ENCODE measurements at regions not wholly inside any gene's neighbourhood (a gene's known extent, or its start where the extent isn't known, plus 50 kb on each side); places are given as distances from the start of the nearest gene placed in this dataset.

DNA sequence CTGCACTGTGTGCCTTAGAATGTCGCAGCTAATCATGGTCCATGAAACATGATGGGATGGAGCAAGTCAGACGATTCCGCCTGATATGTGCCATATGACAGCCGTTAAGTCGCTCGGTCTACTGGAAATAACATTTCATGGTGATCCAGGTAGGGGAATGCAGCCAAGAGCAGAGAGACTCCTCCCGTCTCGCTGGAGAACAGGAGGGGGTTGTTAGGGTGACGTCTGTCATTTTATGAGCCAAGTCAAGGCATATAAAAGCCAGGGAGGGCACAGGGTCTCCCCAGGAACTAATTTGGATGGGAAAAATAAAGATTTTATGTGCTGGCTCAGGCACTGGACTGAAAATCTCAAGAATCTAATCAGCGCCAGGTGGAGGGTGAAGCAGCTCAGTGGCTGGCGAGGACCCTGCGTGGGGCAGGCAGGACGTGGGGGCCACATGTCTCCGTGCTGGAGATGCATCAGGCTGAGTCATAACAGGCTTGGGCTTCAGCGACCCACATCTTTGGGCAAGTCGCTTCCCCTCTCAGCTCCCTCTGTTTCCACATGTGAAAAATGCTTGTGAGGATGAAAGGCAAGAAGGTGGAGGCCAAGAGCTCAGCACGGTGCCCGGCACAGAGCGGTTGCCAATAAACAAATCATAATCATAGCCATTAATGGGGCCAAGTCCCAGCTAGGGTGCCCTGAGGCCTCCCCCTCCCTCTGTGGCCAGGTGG lies 234.6 kb downstream of the ANKRD60 start:
- H3K4me1 ChIP-seq = peaks cover 1% of the 10 kb centered on the region
- no peaks in the 10 kb centered on the region for H3K9me3 ChIP-seq
- no peak overlapping the region for H3K27ac ChIP-seq
- no peak for DNase-seq
- no peak overlapping the region for H3K4me3 ChIP-seq
- peaks cover 7% of the 10 kb centered on the region for H3K27me3 ChIP-seq (ENCODE audit: low read depth)
- TF ChIP-seq, protein P1, sequence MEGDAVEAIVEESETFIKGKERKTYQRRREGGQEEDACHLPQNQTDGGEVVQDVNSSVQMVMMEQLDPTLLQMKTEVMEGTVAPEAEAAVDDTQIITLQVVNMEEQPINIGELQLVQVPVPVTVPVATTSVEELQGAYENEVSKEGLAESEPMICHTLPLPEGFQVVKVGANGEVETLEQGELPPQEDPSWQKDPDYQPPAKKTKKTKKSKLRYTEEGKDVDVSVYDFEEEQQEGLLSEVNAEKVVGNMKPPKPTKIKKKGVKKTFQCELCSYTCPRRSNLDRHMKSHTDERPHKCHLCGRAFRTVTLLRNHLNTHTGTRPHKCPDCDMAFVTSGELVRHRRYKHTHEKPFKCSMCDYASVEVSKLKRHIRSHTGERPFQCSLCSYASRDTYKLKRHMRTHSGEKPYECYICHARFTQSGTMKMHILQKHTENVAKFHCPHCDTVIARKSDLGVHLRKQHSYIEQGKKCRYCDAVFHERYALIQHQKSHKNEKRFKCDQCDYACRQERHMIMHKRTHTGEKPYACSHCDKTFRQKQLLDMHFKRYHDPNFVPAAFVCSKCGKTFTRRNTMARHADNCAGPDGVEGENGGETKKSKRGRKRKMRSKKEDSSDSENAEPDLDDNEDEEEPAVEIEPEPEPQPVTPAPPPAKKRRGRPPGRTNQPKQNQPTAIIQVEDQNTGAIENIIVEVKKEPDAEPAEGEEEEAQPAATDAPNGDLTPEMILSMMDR (IDR thresholded peaks at IDR 0.05) = no peak
- H3K36me3 ChIP-seq = no peaks in the 10 kb centered on the region
- no peak for ATAC-seq
- intact Hi-C loops (cut with DNase I) = no loop called here

DNA sequence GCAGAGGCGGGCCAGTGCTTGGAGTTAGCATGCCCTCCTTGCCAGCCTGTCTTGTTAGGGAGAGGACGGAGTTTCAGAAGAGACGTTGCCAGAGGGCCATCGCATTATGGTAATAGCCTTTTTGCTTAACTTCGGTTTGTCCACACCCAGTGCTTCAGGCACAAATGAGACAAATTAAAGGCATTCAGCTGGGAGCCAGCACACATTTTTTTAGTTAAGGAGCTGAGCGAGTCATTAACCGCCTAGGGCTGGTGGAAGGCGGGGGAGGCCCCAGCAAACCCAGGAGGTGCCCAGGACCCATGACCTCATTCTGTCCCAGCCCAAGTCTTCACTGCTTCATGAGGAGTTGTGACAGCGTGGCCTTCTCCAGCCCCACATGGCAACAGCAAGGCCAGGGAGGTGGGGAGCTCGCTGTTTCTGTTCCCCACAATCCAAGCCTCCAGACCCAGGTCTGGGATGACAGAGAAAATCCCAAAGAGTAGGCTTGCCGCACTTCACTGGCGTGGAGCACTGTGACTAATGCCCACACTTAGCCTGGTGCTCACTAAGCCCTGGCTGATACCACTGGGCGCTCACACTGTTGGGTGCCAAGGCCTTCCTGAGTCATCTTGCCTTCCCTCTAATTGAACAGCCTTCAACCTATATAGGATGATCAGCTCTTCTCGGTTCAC lies 237.1 kb downstream of the ANKRD60 start:
- TF ChIP-seq, protein P1 (IDR thresholded peaks at IDR 0.05) = no peak
- no peak for DNase-seq
- no peaks in the 10 kb centered on the region for H3K9me3 ChIP-seq
- H3K36me3 ChIP-seq = no peaks in the 10 kb centered on the region
- ATAC-seq = peak in 1 of 2 donors; percentile 40
- H3K4me1 ChIP-seq = no peaks in the 10 kb centered on the region
- peaks cover 7% of the 10 kb centered on the region for H3K27me3 ChIP-seq (ENCODE audit: low read depth)
- peak overlapping the region; percentile 18 for H3K27ac ChIP-seq
- intact Hi-C loops (cut with DNase I) = no loop called here
- H3K4me3 ChIP-seq = no peak overlapping the region

DNA sequence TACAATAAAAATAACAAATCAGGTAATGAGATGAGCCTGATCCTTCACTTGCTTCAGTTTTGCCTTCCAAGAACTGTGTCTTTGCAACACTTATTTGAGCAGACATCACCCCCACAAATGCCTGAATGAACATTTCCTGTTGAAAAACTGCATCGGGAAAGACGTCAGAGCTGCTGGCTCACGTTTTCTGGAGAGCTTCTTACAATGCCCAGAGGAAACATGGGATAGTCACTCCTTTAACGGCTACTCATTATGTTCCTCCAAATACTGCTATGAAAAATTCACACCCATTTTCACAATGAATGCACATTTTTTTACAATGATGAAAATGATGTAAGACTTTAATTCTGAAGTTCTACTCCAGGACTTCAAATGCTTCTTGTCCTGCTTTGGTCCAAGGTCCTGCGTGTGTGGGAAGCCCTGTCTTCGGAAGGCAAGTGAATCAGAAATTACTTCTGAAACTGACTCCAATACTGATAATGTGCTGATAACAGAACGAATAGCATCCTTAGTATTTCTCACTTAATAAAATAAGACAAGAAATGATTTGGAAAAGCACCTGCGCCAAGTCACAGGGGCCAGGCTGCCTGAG lies 238.0 kb downstream of the ANKRD60 start:
- TF ChIP-seq, protein P1 (IDR thresholded peaks at IDR 0.05) = no peak
- H3K36me3 ChIP-seq = no peaks in the 10 kb centered on the region
- intact Hi-C loops (cut with DNase I) = no loop called here
- no peak for DNase-seq
- H3K9me3 ChIP-seq = no peaks in the 10 kb centered on the region
- H3K27ac ChIP-seq = peak overlapping the region; percentile 18
- no peak for ATAC-seq
- peaks cover 7% of the 10 kb centered on the region for H3K27me3 ChIP-seq (ENCODE audit: low read depth)
- no peak overlapping the region for H3K4me3 ChIP-seq
- no peaks in the 10 kb centered on the region for H3K4me1 ChIP-seq

GRCh38 chr20:57988828-57989227 lies 239.6 kb downstream of the ANKRD60 start:
- Histone ChIP-seq H3K27ac (no peak overlapping the region), H3K27me3 (ENCODE audit: low read depth) (peaks cover 7% of the 10 kb centered on the region), H3K9me3 (no peaks in the 10 kb centered on the region), H3K36me3 (no peaks in the 10 kb centered on the region), H3K4me3 (no peak overlapping the region), H3K4me1 (no peaks in the 10 kb centered on the region)
- ATAC-seq (no peak), DNase-seq (no peak)
- TF ChIP-seq, protein P1 (IDR thresholded peaks at IDR 0.05) = no peak
- intact Hi-C loops (cut with DNase I) = no loop called here

GRCh38 chr20:57988422-57988821 lies 240.0 kb downstream of the ANKRD60 start:
- Histone ChIP-seq H3K27me3 (ENCODE audit: low read depth) (peaks cover 7% of the 10 kb centered on the region), H3K27ac (no peak overlapping the region), H3K4me3 (no peak overlapping the region), H3K4me1 (no peaks in the 10 kb centered on the region), H3K36me3 (no peaks in the 10 kb centered on the region), H3K9me3 (no peaks in the 10 kb centered on the region)
- TF ChIP-seq, protein P1 (IDR thresholded peaks at IDR 0.05) = no peak
- ATAC-seq = no peak
- intact Hi-C loops (cut with DNase I) = no loop called here
- no peak for DNase-seq
